B cell (primary cell): ENCODE measurements at regions not wholly inside any gene's neighbourhood (a gene's known extent, or its start where the extent isn't known, plus 50 kb on each side); places are given as distances from the start of the nearest gene placed in this dataset.

Experiments
- ATAC-seq: fragments of 200-7000 bp; cut with Tn5 transposase; one replicate; pipeline ENCODE4 v1.10.0; 2021; ENCODE audit warnings: low read depth, mild to moderate bottlenecking, moderate number of reproducible peaks, moderate library complexity
- CTCF ChIA-PET: fragments of 350-600 bp; sonication (Branson Sonifier 250); formaldehyde crosslinking; loops from one replicate; lab custom pipeline; 2021; ENCODE audit warnings: antibody characterized with exemption, inconsistent platforms; lab: Charles Lee
- POLR2A ChIA-PET: fragments of 350-600 bp; sonication (Branson Sonifier 250); formaldehyde crosslinking; loops from one replicate; lab custom pipeline; 2021; ENCODE audit warnings: antibody characterized with exemption; lab: Charles Lee
- DNase-seq: peaks from one replicate; pipeline ENCODE4 v3.0.0; 2013
- H2AFZ ChIP-seq: 2 replicates; pipeline ENCODE4 v1.6.1; 2012; ENCODE audit warnings: mild to moderate bottlenecking, low read depth, low read length; ENCODE audit not compliant: insufficient read depth, poor library complexity, severe bottlenecking
- H3K27ac ChIP-seq, 2 donors: 1 replicate in 1 of 2; 2 replicates in 1 of 2; pipeline ENCODE4 v1.5.1; 2012 to 2013; ENCODE audit warnings: low read length in 2 of 2, mild to moderate bottlenecking in 2 of 2, moderate library complexity in 1 of 2
- H3K27me3 ChIP-seq, 4 experiments: fragments of 200-600 bp in 1 of 4; sonication (generic) in 1 of 4; replicated peaks in 1 of 4; 1 replicate in 2 of 4; 2 replicates in 2 of 4; pipeline versions ENCODE4 v1.6.1 to v1.7.0; 2013 to 2016; ENCODE audit warnings: low read length in 3 of 4, mild to moderate bottlenecking in 2 of 4, mixed read lengths in 1 of 4, moderate library complexity in 1 of 4; ENCODE audit not compliant: insufficient read depth in 4 of 4, control insufficient read depth in 3 of 4; ENCODE audit errors: control extremely low read depth in 1 of 4
- H3K36me3 ChIP-seq, 2 experiments: replicated peaks in 1 of 2; 1 replicate in 1 of 2; 2 replicates in 1 of 2; pipeline versions ENCODE4 v1.6.1 to v1.7.1; 2013; ENCODE audit warnings: low read length in 1 of 2; ENCODE audit not compliant: insufficient read depth in 2 of 2, control insufficient read depth in 1 of 2; ENCODE audit errors: control extremely low read depth in 1 of 2, extremely low read depth in 1 of 2
- H3K4me1 ChIP-seq, 2 donors: fragments of 200-600 bp in 1 of 2; sonication (generic) in 1 of 2; 1 replicate in 1 of 2; 2 replicates in 1 of 2; pipeline versions ENCODE4 v1.5.1 to v1.6.1; 2013 to 2017; ENCODE audit warnings: low read length in 2 of 2; ENCODE audit not compliant: control insufficient read depth in 2 of 2, insufficient read depth in 2 of 2
- H3K4me2 ChIP-seq: replicated peaks from 2 replicates; pipeline ENCODE3; 2012; ENCODE audit warnings: mild to moderate bottlenecking, low read depth, low read length; ENCODE audit not compliant: poor library complexity, severe bottlenecking
- H3K4me3 ChIP-seq, 5 experiments: fragments of 200-600 bp in 1 of 5; sonication (generic) in 1 of 5; 1 replicate in 3 of 5; 2 replicates in 2 of 5; pipeline versions ENCODE4 v1.5.1 to v1.7.0; 2011 to 2016; ENCODE audit warnings: low read length in 4 of 5, mild to moderate bottlenecking in 4 of 5, low read depth in 2 of 5, control low read depth in 1 of 5, moderate library complexity in 1 of 5; ENCODE audit not compliant: insufficient read depth in 1 of 5; ENCODE audit errors: control extremely low read depth in 1 of 5, extremely low read depth in 1 of 5
- H3K79me2 ChIP-seq: fragments of 200-600 bp; sonication (generic); one replicate; pipeline ENCODE4 v1.6.0; 2016; ENCODE audit warnings: low read length; ENCODE audit not compliant: control insufficient read depth, insufficient read depth
- H3K9ac ChIP-seq: fragments of 200-600 bp; sonication (generic); 2 replicates; pipeline ENCODE4 v1.6.1; 2017; ENCODE audit warnings: mild to moderate bottlenecking, low read length, moderate library complexity
- H3K9me3 ChIP-seq, 3 donors: one replicate each; pipeline versions ENCODE4 v1.6.1 to v1.7.1; 2013; ENCODE audit warnings: low read length in 2 of 3; ENCODE audit not compliant: control insufficient read depth in 2 of 3, insufficient read depth in 1 of 3; ENCODE audit errors: control extremely low read depth in 1 of 3
- H4K20me1 ChIP-seq: 2 replicates; pipeline ENCODE4 v1.6.0; 2012; ENCODE audit warnings: mild to moderate bottlenecking, low read length; ENCODE audit not compliant: insufficient read depth, control insufficient read depth, poor library complexity, severe bottlenecking
- H3K27ac Mint-ChIP-seq: one replicate; pipeline ENCODE4 v1.8.0; 2021; ENCODE audit warnings: mixed read lengths
- H3K27me3 Mint-ChIP-seq: one replicate; pipeline ENCODE4 v1.8.0; 2021; ENCODE audit warnings: mixed read lengths
- H3K4me1 Mint-ChIP-seq: one replicate; pipeline ENCODE4 v1.8.0; 2021; ENCODE audit warnings: mixed read lengths
- H3K4me3 Mint-ChIP-seq: one replicate; pipeline ENCODE4 v1.8.0; 2021; ENCODE audit warnings: mixed read lengths
- H3K9me3 Mint-ChIP-seq: one replicate; pipeline ENCODE4 v1.8.0; 2022; ENCODE audit warnings: mixed read lengths; ENCODE audit not compliant: insufficient read depth
- EZH2 ChIP-seq: IDR thresholded peaks from 2 replicates; pipeline ENCODE4 v1.6.1; 2012; ENCODE audit warnings: borderline replicate concordance, low read depth, mild to moderate bottlenecking, moderate library complexity, low read length; ENCODE audit not compliant: insufficient read depth, poor library complexity, severe bottlenecking
- WGBS: methylation state at CpG from one replicate; pipeline ENCODE4 v1.1.5; 2013; ENCODE audit warnings: missing lambda C conversion rate; ENCODE audit not compliant: insufficient coverage; 5-methylcytosine and 5-hydroxymethylcytosine counted together
- intact Hi-C: fragments of 100-400 bp; cut with micrococcal nuclease; formaldehyde crosslinking; loops from one replicate; pipeline ENCODE4 v1.10.0; 2022
- TF ChIP-seq, protein P1 (sequence below): fragments of 200-600 bp; IDR thresholded peaks from one replicate; pipeline ENCODE4 v1.8.0; 2022; ENCODE audit warnings: antibody characterized with exemption, mild to moderate bottlenecking

DNA sequence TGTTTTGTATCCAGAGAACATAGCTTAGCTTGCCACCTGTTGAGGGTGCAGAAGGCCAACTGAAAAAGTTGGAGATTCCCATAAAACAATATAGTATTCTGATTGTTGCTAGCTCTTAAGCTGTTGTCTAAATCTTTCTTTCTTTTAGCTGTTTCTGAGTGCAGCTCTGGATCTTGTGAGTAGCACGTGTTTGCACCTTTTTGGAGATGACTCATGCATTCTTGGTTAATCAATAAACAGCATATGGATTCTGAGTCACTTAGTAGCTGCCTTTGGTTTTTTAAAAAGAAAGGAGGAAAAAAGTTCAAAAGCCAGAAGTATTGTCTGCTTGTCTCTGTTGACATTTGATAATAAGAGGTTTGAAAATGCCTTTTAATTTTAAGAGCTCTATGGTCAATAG lies 483.0 kb upstream of the FSIP2 start:
- Mint-ChIP-seq H3K9me3 (no peaks in the 10 kb centered on the region), H3K4me1 (no peaks in the 10 kb centered on the region), H3K27me3 (no peaks in the 10 kb centered on the region), H3K4me3 (no peak overlapping the region), H3K27ac (no peak overlapping the region)
- no peaks in the 10 kb centered on the region for H3K27me3 ChIP-seq
- intact Hi-C loops: no loop called here
- no peak overlapping the region for H3K4me3 ChIP-seq
- ChIA-PET CTCF (no interaction called here), POLR2A (no interaction called here)
- H3K9ac ChIP-seq: no peak overlapping the region
- TF ChIP-seq EZH2: no peak
- TF ChIP-seq, protein P1, sequence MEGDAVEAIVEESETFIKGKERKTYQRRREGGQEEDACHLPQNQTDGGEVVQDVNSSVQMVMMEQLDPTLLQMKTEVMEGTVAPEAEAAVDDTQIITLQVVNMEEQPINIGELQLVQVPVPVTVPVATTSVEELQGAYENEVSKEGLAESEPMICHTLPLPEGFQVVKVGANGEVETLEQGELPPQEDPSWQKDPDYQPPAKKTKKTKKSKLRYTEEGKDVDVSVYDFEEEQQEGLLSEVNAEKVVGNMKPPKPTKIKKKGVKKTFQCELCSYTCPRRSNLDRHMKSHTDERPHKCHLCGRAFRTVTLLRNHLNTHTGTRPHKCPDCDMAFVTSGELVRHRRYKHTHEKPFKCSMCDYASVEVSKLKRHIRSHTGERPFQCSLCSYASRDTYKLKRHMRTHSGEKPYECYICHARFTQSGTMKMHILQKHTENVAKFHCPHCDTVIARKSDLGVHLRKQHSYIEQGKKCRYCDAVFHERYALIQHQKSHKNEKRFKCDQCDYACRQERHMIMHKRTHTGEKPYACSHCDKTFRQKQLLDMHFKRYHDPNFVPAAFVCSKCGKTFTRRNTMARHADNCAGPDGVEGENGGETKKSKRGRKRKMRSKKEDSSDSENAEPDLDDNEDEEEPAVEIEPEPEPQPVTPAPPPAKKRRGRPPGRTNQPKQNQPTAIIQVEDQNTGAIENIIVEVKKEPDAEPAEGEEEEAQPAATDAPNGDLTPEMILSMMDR: no peak
- H3K4me2 ChIP-seq: no peak overlapping the region
- no peaks in the 10 kb centered on the region for H3K79me2 ChIP-seq
- no peak for ATAC-seq
- H4K20me1 ChIP-seq: no peaks in the 10 kb centered on the region
- DNase-seq: no peak
- no peaks in the 10 kb centered on the region for H3K4me1 ChIP-seq
- H2AFZ ChIP-seq: no peak overlapping the region
- no peaks in the 10 kb centered on the region for H3K36me3 ChIP-seq
- H3K9me3 ChIP-seq: peaks cover 0 to 1% (median 0%) of the 10 kb centered on the region in 3 donors
- no peak overlapping the region for H3K27ac ChIP-seq
- no CpG with 5 or more reads among the region's 1 CpG for WGBS

DNA sequence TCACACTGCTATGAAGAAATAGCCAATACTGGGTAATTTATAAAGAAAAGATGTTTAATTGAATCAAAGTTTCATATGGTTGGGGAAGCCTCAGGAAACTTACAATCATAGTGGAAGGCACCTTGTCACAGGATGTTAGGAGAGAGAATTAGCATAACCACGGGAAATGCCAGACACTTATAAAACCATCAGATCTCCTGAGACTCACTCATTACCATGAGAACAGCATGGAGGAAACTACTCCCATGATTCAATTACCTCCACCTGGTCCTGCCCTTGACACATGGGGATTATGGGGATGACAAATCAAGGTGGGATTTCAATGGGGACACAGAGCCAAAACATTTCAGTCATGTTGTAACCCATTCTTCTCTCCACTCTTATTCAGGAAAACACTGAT lies 472.9 kb upstream of the FSIP2 start:
- Mint-ChIP-seq H3K27ac (no peak overlapping the region), H3K27me3 (no peaks in the 10 kb centered on the region), H3K9me3 (no peaks in the 10 kb centered on the region), H3K4me1 (no peaks in the 10 kb centered on the region), H3K4me3 (no peak overlapping the region)
- ATAC-seq (no peak), DNase-seq (no peak)
- ChIA-PET CTCF (no interaction called here), POLR2A (no interaction called here)
- Histone ChIP-seq H3K27me3 (no peaks in the 10 kb centered on the region), H4K20me1 (no peaks in the 10 kb centered on the region), H3K4me3 (no peak overlapping the region), H3K9ac (no peak overlapping the region), H2AFZ (no peak overlapping the region), H3K4me2 (no peak overlapping the region), H3K9me3 (peaks cover 0 to 6% (median 0%) of the 10 kb centered on the region in 3 donors), H3K27ac (no peak overlapping the region), H3K79me2 (no peaks in the 10 kb centered on the region), H3K36me3 (no peaks in the 10 kb centered on the region), H3K4me1 (no peaks in the 10 kb centered on the region)
- no peak for TF ChIP-seq EZH2
- TF ChIP-seq, protein P1: no peak
- intact Hi-C loops: no loop called here
- WGBS: no CpG with 5 or more reads among the region's 1 CpG
